ENCODE measurements at regions not wholly inside any gene's neighbourhood (a gene's known extent, or its start where the extent isn't known, plus 50 kb on each side); places are given as distances from the start of the nearest gene placed in this dataset.
"Not testable (repeated sequence)": the region's sequence is repeated elsewhere in the genome, so short reads cannot be mapped to it uniquely, and the experiment has no call there.

DNA sequence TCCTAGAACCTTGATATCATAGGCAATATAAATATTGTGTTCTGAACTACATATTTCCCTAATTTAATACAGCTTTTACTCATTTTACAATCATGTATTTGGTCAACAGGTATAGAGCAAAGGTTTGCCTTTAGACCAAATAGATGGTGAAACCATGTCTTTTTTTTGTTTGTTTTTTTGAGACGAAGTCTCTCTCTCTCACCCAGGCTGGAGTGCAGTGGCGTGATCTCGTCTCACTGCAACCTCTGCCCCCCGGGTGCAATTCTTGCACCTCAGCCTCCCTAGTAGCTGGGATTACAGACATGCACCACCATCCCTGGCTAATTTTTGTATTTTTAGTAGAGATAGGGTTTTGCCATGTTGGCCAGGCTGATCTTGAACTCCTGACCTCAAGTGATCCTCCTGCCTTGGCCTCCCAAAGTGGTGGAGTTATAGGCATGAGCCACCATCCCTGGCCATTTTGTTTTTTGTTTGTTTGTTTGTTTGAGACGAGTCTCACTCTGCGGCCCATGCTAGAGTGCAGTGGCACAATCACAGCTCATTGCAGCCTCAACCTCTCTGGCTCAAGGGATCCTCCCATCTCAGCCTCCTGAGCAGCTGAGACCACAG, 243.7 kb upstream of the FOXN3 start:
- DNase-seq (ENCODE audit: low read depth in 2 of 2): not testable (repeated sequence)

GRCh38 chr14:89660166-89660565, 243.1 kb upstream of the FOXN3 start:
- no peak for DNase-seq (ENCODE audit: low read depth in 2 of 2)

- DNase-seq (ENCODE audit: low read depth in 2 of 2): no peak
Observed at GRCh38 chr14:89658977-89659670, 242.1 kb upstream of the FOXN3 start.

GRCh38 chr14:89657014-89657413, 240.0 kb upstream of the FOXN3 start:
- DNase-seq (ENCODE audit: low read depth in 2 of 2): no peak

GRCh38 chr14:89654998-89655397, 238.0 kb upstream of the FOXN3 start:
- no peak for DNase-seq (ENCODE audit: low read depth in 2 of 2)

- DNase-seq (ENCODE audit: low read depth in 2 of 2): no peak
Observed at GRCh38 chr14:89652352-89652751, 235.3 kb upstream of the FOXN3 start.

DNA sequence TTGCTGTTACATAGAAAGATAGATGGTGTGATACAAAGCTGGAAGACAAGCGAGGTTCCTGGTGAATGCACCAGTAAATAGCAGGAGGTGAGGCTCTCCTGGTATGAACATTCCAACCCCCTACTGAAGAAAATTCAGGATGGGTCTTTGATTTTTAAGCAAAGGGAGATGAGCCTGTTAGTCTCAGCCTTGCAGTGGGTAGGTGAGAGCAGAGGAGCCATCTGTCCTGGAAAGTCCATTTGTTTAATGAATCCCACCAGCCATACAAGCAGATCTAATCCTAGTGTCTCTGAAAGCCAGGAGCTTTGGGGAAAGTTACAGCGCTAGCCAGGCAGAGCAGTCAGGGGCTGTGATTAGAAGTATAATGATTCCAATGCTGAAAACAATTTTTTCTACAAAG, 234.8 kb upstream of the FOXN3 start:
- no peak for DNase-seq (ENCODE audit: low read depth in 2 of 2)

- DNase-seq (ENCODE audit: low read depth in 2 of 2): no peak
Observed at GRCh38 chr14:89650077-89650978, 233.3 kb upstream of the FOXN3 start.

DNA sequence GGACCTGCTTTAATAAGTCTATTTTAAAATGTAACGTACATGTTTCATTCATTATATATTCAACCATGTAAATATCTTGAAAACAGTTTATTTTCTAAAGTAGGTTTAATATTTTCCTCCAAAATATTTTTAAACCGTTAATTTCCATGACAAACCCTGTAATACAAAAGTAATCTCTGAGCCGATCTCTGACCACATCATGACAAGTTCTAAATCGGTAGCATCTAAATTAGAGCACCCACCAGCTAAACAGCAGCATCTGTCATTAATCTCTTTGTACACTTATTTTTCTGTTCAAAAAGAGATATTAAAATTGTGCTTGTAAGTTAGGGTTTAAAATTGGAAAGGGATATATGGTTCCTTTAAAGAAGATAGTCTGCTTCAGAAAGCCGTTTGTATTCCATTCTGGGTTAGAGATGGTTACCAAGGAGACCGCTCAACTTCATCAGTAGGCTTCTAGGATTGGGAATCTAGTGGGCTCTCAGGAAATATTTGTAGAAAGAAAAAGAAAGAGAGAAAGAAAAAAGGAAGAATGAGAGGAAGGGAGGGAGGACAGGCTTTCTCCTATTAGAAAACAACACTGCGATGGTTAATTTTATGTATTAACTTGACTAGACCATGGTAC, 232.5 kb upstream of the FOXN3 start:
- no peak for DNase-seq (ENCODE audit: low read depth in 2 of 2)

GRCh38 chr14:89648924-89649323, 231.9 kb upstream of the FOXN3 start:
- DNase-seq (ENCODE audit: low read depth in 2 of 2): no peak

DNA sequence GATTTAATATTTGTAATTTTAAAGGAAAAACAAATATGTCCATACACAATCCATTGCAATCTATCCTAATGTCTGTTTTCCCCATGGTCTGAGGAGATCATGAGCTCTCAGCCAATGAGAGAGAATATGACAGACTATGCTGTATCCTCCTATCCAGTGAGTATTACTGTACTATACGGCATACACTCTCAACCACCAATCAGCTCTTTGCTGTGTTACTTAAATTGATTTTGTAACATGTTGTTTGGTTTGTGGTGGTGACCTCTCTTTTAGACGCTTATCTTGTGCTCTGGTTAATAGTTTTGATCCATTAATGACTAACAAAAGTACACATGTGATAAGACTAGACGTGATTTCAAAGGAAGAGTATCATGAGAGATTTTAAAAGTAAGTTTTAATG, 231.5 kb upstream of the FOXN3 start:
- no peak for DNase-seq (ENCODE audit: low read depth in 2 of 2)

GRCh38 chr14:89646971-89647370, 229.9 kb upstream of the FOXN3 start:
- no peak for DNase-seq (ENCODE audit: low read depth in 2 of 2)

DNA sequence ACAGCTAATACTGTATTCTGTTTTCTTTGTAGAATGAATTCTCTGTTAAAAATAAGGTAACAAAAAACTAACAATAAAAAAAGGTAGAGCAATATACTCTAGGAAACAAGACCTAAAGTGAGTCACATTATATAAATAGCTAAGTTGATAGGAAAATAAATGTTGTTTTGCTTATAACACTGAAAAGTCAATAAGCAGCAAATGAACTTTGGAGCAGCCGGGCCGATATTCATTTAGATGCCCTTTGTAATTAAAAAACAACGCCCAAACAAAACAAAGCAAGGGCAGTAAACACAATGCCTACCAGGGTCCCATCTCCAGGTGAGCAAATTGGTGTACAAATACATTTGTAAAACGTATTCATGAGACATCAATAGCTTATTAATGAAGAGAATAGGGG, 227.6 kb upstream of the FOXN3 start:
- no peak for DNase-seq (ENCODE audit: low read depth in 2 of 2)

DNA sequence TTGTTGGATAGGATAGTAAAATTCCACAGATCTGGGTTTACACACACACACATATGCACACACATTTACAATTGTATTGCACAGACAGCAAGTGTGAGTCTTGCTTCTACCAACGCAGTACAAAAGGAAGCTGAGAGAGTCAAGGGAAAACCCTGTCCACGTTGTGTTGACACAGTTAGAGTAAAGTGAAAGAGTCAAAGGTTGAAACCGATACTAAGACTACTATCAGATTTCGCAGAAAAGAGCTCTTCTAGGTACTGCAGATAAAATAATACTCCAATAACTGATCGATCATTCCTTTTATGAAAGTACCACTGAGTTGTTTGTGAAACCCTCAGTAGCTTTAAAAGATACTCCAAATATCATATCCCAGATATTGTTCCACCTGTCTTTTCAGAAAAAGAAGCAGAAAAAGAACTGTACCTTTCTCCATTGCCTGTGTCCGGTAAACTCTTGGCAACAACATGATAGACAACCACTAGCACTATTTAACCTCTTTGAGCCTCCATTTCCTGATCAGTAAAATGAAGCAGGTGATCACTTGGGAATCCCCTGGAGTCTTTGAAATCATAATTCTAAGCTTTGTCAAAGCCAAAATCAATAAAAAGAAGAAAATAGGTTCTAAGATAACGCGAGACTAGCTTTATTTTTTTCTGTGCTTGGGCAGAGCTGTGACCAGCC, 224.6 kb upstream of the FOXN3 start:
- no peak for DNase-seq (ENCODE audit: low read depth in 2 of 2)

GRCh38 chr14:89640141-89640540, 223.1 kb upstream of the FOXN3 start:
- DNase-seq (ENCODE audit: low read depth in 2 of 2): no peak

GRCh38 chr14:89639687-89640086, 222.7 kb upstream of the FOXN3 start:
- no peak for DNase-seq (ENCODE audit: low read depth in 2 of 2)

- DNase-seq (ENCODE audit: low read depth in 2 of 2): no peak
Observed at GRCh38 chr14:89638891-89639290, 221.9 kb upstream of the FOXN3 start.

- DNase-seq (ENCODE audit: low read depth in 2 of 2): no peak
Observed at GRCh38 chr14:89637581-89637980, 220.5 kb upstream of the FOXN3 start.

- DNase-seq (ENCODE audit: low read depth in 2 of 2): no peak
Observed at GRCh38 chr14:89635615-89636014, 218.6 kb upstream of the FOXN3 start.

DNA sequence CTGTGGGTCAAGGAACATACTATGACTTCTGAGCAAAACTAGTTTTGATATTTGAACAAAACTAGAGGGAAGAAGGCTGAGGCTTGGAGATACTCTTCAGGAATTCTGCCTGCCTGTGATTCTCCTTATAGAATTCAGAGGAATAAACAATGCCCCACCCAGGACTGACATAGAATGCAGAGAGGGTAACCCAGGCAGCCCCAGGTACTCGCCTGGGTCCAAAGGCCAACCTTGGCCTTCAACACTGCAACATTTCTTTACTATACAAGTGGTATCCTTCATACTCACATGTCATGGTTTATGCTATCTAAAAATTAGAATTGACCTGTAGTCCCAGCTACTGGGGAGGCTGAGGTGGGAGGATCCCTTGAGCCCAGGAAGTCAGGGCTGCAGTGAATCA, 217.0 kb upstream of the FOXN3 start:
- no peak for DNase-seq (ENCODE audit: low read depth in 2 of 2)

DNA sequence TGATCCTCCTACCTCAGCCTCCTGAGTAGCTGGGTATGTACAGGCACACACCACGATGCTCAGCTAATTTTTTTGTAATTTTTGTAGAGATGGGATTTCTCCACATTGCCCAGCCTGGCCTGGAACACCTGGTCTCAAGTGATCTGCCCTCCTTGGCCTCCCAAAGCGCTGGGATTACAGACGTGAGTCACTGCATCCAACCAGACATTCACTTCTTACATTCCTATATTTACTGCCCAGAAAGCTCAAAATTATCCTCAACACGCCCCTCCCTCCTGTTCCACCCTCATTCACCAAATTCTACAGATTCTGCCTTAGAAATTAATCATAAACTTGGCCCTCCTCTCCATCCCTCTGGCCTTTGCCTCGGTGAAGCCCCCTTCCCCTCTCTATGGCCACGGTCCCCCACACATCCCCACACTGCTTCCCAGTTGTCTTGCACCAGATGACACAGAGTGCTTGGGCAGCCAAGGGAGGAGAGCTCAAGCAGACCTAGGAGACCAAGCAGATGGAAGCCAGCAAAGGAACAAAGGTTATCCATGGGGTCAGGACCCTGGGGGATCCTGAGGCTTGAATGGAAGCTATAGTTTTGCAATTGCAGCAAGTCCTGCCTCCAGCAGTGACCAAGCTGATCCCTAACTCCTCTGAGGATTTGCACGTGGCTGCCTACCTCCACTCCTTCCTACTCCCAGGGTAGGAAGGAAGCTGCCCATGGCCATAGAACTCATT, 213.2 kb upstream of the FOXN3 start:
- no peak for DNase-seq (ENCODE audit: low read depth in 2 of 2)

Measured in stimulated activated CD4-positive, alpha-beta T cell treated with anti-CD3 and anti-CD28 coated beads, Interleukin-1b, Interleukin-23, amount 100 ng/mL, for 1 hour (primary cell).